MCF 10A (cell line): ENCODE measurements at regions not wholly inside any gene's neighbourhood (a gene's known extent, or its start where the extent isn't known, plus 50 kb on each side); places are given as distances from the start of the nearest gene placed in this dataset.

Experiments used
- BruUV-seq: library from RNA; stranded (reverse); fragments of 400-500 nt; replicated peaks from 2 replicates; lab custom pipeline; 2021; lab: Mats Ljungman, UMichigan
- CTCF ChIA-PET: fragments of 300-600 bp; sonication (Branson Sonifier 250); formaldehyde crosslinking; extraction: SDS; loops from one replicate; lab custom pipeline; 2021; ENCODE audit warnings: antibody characterized with exemption, inconsistent platforms; lab: Yijun Ruan, JAX
- POLR2A ChIA-PET: fragments of 300-600, 350-650 bp; sonication (Branson Sonifier 250); formaldehyde crosslinking; extraction: SDS; loops from one replicate; lab custom pipeline; 2020; ENCODE audit warnings: antibody characterized with exemption, inconsistent platforms; lab: Yijun Ruan, JAX
- DNase-seq: peaks from one replicate; pipeline ENCODE4 v3.0.0-alpha.2; 2018; ENCODE audit not compliant: unreplicated experiment
- H3K27ac Mint-ChIP-seq: one replicate; pipeline ENCODE4 v1.8.0; 2022; ENCODE audit warnings: mild to moderate bottlenecking, low read depth, mixed read lengths; ENCODE audit not compliant: unreplicated experiment
- H3K27me3 Mint-ChIP-seq: one replicate; pipeline ENCODE4 v1.8.0; 2022; ENCODE audit warnings: mixed read lengths; ENCODE audit not compliant: insufficient read depth, unreplicated experiment
- H3K36me3 Mint-ChIP-seq: one replicate; pipeline ENCODE4 v1.8.0; 2022; ENCODE audit warnings: mild to moderate bottlenecking, moderate library complexity, mixed read lengths; ENCODE audit not compliant: insufficient read depth, unreplicated experiment
- H3K4me1 Mint-ChIP-seq: one replicate; pipeline ENCODE4 v1.8.0; 2022; ENCODE audit warnings: mixed read lengths; ENCODE audit not compliant: insufficient read depth, unreplicated experiment
- H3K4me3 Mint-ChIP-seq: one replicate; pipeline ENCODE4 v1.8.0; 2022; ENCODE audit warnings: mild to moderate bottlenecking, moderate library complexity, mixed read lengths; ENCODE audit not compliant: unreplicated experiment
- H3K9me3 Mint-ChIP-seq: one replicate; pipeline ENCODE4 v1.8.0; 2022; ENCODE audit warnings: mixed read lengths; ENCODE audit not compliant: unreplicated experiment
- intact Hi-C: fragments of 100-400 bp; cut with micrococcal nuclease; formaldehyde crosslinking; loops from 2 replicates; pipeline ENCODE4 v1.14.1; 2022
- TF ChIP-seq, protein P1 (sequence below): fragments of 200-600 bp; IDR thresholded peaks from one replicate; pipeline ENCODE4 v1.8.0; 2022; ENCODE audit warnings: antibody characterized with exemption, mild to moderate bottlenecking; ENCODE audit not compliant: unreplicated experiment

DNA sequence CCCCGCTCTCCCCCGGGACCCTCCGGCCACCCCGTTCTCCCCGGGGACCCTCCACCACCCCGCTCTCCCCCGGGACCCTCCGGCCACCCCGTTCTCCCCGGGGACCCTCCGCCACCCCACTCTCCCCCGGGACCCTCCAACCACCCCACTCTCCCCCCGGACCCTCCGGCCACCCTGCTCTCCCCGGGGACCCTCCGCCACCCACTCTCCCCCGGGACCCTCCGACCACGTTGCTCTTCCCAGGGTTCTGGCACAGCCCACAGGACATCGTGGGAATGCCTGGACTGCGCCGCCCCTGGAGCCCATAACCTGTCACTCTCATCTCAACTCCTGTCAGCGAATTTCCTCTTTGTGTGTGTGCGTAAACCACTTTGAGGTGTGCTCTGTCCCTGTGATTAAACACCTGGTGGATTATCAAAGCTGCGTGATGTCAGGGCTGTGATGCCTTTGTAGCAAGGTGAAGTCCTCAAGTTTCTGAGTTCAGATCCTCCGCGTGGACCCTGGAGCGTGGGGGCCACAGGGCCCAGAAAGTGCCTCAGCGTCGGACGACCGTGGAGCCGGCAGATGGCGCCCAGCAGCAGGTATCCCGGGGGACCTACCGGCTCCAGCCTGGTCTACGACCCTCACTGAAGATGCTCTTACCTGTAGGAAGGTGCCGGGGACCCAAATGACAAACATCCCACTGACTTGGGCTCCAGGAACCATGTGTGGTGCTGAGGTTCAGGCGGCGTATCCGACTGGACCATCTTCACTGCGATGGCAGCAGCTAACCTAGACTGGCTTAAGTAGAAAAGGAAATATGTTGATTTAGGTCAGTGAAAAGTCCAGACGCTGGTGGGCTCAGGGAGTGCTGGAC lies 63.2 kb upstream of the GALNT9 start:
- Mint-ChIP-seq H3K27ac (no peak overlapping the region), H3K27me3 (peaks cover 34% of the 10 kb centered on the region), H3K4me3 (no peak overlapping the region), H3K36me3 (peaks cover 4% of the 10 kb centered on the region), H3K9me3 (no peaks in the 10 kb centered on the region), H3K4me1 (no peaks in the 10 kb centered on the region)
- CTCF ChIA-PET = no interaction called here
- DNase-seq = no peak
- POLR2A ChIA-PET = interaction anchor here (0.6 kb wide), 1 partner anchor 111 kb away, joined by 3 read pairs; no protein-coding TSS in a partner anchor
- intact Hi-C loops = no loop called here
- TF ChIP-seq, protein P1, sequence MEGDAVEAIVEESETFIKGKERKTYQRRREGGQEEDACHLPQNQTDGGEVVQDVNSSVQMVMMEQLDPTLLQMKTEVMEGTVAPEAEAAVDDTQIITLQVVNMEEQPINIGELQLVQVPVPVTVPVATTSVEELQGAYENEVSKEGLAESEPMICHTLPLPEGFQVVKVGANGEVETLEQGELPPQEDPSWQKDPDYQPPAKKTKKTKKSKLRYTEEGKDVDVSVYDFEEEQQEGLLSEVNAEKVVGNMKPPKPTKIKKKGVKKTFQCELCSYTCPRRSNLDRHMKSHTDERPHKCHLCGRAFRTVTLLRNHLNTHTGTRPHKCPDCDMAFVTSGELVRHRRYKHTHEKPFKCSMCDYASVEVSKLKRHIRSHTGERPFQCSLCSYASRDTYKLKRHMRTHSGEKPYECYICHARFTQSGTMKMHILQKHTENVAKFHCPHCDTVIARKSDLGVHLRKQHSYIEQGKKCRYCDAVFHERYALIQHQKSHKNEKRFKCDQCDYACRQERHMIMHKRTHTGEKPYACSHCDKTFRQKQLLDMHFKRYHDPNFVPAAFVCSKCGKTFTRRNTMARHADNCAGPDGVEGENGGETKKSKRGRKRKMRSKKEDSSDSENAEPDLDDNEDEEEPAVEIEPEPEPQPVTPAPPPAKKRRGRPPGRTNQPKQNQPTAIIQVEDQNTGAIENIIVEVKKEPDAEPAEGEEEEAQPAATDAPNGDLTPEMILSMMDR = no peak
- BruUV-seq = no TSS peak

DNA sequence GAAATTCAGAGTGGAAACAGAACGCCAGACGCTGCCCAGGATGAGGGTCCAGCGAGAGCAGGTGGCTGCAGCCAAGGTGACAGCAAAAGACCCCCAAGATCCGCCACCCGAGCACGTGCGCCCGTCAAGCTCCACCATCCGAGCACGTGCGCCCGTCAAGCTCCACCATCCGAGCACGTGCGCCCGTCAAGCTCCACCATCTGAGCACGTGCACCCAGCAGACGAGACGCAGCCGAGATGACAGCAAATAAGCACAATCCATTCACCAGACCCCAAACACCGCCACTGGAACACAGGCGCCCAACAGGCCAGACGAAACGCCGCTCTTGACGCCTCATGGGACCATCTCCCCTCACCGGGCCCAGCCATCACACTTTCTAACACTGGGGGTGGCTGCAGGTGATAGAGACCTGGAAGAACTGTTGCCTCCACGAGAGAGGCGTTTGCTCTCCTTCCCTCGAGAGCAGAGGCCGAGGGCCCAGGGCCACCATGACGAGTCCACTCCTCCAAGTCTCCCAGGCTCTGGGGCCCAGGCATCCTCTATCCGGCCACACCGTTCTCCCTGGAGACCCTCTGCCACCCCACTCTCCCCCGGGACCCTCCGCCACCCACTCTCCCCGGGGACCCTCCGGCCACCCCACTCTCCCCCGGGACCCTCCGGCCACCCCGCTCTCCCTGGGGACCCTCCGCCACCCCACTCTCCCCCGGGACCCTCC lies 62.1 kb upstream of the GALNT9 start:
- BruUV-seq = no TSS peak
- POLR2A ChIA-PET = no interaction called here
- H3K4me3 Mint-ChIP-seq = no peak overlapping the region
- TF ChIP-seq, protein P1 = no peak
- DNase-seq = no peak
- intact Hi-C loops = no loop called here
- H3K27ac Mint-ChIP-seq = no peak overlapping the region
- H3K4me1 Mint-ChIP-seq = no peaks in the 10 kb centered on the region
- H3K36me3 Mint-ChIP-seq = peaks cover 4% of the 10 kb centered on the region
- H3K9me3 Mint-ChIP-seq = no peaks in the 10 kb centered on the region
- CTCF ChIA-PET = interaction anchor here (0.6 kb wide), 1 partner anchor 119 kb away, joined by 5 read pairs; no protein-coding TSS in a partner anchor
- peaks cover 22% of the 10 kb centered on the region for H3K27me3 Mint-ChIP-seq

DNA sequence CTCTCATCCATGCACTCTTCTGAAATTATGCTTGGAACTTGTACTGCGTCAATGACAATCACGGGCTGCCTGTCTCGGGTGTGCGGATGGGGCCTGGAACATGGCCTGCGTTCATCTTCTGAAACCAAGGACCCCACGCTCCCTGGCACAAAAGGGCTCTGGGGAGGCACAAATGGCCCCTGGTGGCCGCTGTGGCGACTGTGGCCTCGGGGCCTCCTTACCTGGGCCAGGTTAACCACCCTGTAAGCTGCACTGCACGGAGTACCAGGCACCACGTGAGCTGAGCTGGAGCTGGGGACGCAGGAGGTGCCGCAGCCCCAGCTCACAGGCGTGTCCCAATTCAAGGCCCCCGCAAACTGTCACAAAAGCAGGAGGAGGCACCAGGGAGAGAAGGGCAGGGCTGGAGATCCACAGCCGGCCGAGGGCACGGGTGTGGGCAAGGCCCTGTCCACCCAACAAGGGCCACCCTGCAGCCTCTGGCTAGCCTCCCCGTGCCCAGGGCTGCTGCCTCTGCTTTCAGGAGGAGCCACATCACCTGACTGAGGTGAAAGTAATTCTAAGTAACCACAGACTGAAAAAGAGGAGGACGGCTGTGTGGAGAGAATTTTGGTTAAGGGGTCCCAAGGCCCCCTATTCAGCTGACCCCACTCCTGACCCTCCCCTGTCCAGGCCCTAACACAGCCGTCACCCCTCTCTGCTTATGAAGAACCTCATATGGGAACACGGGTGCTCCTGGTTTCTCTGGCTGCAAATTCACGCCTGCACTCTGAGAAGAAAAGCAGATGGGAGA lies 61.1 kb upstream of the GALNT9 start:
- TF ChIP-seq, protein P1 = no peak
- ChIA-PET POLR2A (no interaction called here), CTCF (interaction anchor here (0.6 kb wide), 1 partner anchor 118 kb away, joined by 5 read pairs; no protein-coding TSS in a partner anchor)
- Mint-ChIP-seq H3K27me3 (peaks cover 12% of the 10 kb centered on the region), H3K4me1 (no peaks in the 10 kb centered on the region), H3K4me3 (no peak overlapping the region), H3K36me3 (peaks cover 4% of the 10 kb centered on the region), H3K27ac (no peak overlapping the region), H3K9me3 (no peaks in the 10 kb centered on the region)
- no peak for DNase-seq
- BruUV-seq = no TSS peak
- intact Hi-C loops = no loop called here
